Effector memory CD8-positive, alpha-beta T cell (primary cell): ENCODE measurements at regions not wholly inside any gene's neighbourhood (a gene's known extent, or its start where the extent isn't known, plus 50 kb on each side); places are given as distances from the start of the nearest gene placed in this dataset.

Experiments used
- ATAC-seq: fragments of 150-1000 bp; cut with Tn5 transposase; replicated peaks from 2 replicates; pipeline ENCODE4 v1.10.0; 2021; ENCODE audit warnings: mild to moderate bottlenecking, moderate library complexity
- DNase-seq, 3 experiments: peaks; one replicate each; pipeline ENCODE4 v3.0.0; 2021
- H3K27ac Mint-ChIP-seq, 2 donors: one replicate each; pipeline ENCODE4 v1.8.0; 2022; ENCODE audit warnings: mild to moderate bottlenecking in 2 of 2, mixed read lengths in 2 of 2, moderate library complexity in 2 of 2
- H3K27me3 Mint-ChIP-seq, 2 donors: one replicate each; pipeline ENCODE4 v1.8.0; 2022; ENCODE audit warnings: mixed read lengths in 2 of 2
- H3K36me3 Mint-ChIP-seq: one replicate; pipeline ENCODE4 v1.8.0; 2022; ENCODE audit warnings: mild to moderate bottlenecking, moderate library complexity, mixed read lengths; ENCODE audit not compliant: insufficient read depth
- H3K4me1 Mint-ChIP-seq, 2 donors: one replicate each; pipeline ENCODE4 v1.8.0; 2022; ENCODE audit warnings: low read depth in 2 of 2, mixed read lengths in 2 of 2
- H3K4me3 Mint-ChIP-seq, 2 donors: one replicate each; pipeline ENCODE4 v1.8.0; 2022; ENCODE audit warnings: mild to moderate bottlenecking in 2 of 2, mixed read lengths in 2 of 2, moderate library complexity in 2 of 2
- H3K9me3 Mint-ChIP-seq, 2 donors: one replicate each; pipeline ENCODE4 v1.8.0; 2022; ENCODE audit warnings: mixed read lengths in 2 of 2

- DNase-seq (no peak), ATAC-seq (no peak)
- Mint-ChIP-seq H3K27ac (no peak overlapping the region), H3K9me3 (peaks cover 3 to 7% of the 10 kb centered on the region in 2 donors), H3K36me3 (no peaks in the 10 kb centered on the region), H3K4me3 (no peak overlapping the region), H3K27me3 (no peaks in the 10 kb centered on the region), H3K4me1 (no peaks in the 10 kb centered on the region)
These were observed 1398.6 kb downstream of the MRPL39 start for GRCh38 chr21:24208562-24209260.

DNA sequence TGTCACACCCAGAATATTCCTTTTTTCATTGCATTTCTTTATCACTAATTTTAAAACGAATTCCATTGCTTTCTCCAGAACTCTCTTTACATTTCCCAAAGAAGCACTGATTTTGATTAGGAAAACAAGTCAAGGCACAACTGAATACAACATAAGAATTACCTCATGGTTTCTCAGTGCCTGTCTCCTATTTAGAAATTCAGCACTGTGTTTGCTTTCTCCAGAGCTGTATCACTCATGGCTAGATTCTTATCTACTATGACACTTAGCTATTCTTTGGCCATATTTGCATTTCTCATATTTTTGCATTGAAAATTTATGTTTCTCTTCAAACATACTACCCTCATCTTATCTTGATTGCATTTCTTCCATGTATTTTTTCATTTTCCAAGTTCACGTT, 1402.0 kb downstream of the MRPL39 start:
- no peaks in the 10 kb centered on the region for H3K36me3 Mint-ChIP-seq
- H3K9me3 Mint-ChIP-seq, result peaks cover 0 to 7% of the 10 kb centered on the region in 2 donors
- no peak overlapping the region for H3K4me3 Mint-ChIP-seq
- no peak overlapping the region for H3K27ac Mint-ChIP-seq
- H3K27me3 Mint-ChIP-seq, result no peaks in the 10 kb centered on the region
- no peaks in the 10 kb centered on the region for H3K4me1 Mint-ChIP-seq
- no peak for DNase-seq
- no peak for ATAC-seq

GRCh38 chr21:24204641-24205040, 1402.6 kb downstream of the MRPL39 start:
- DNase-seq, result no peak
- no peak for ATAC-seq
- Mint-ChIP-seq H3K4me1 (no peaks in the 10 kb centered on the region), H3K27me3 (no peaks in the 10 kb centered on the region), H3K36me3 (no peaks in the 10 kb centered on the region), H3K4me3 (no peak overlapping the region), H3K9me3 (peaks cover 0 to 5% of the 10 kb centered on the region in 2 donors), H3K27ac (no peak overlapping the region)

DNA sequence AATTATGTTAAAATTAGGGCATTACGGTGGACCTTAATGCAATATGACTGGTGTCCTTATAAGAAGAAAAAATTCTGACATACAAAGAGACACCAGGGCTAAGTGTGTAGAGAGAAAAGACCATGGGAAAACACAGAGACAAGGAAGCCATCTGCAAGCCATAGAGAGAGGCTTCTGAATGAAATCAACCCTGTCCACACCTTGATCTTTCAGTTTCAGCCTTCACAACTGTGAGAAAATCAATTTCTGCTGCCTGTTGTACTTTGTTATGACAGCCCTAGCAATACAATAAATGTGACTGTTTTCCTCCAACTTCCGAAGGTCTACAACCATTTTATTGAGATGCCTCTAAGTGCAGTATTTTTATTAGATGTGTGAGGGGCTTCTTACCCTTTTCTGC, 1407.2 kb downstream of the MRPL39 start:
- H3K4me1 Mint-ChIP-seq, result no peaks in the 10 kb centered on the region
- H3K36me3 Mint-ChIP-seq, result no peaks in the 10 kb centered on the region
- no peak overlapping the region for H3K4me3 Mint-ChIP-seq
- no peaks in the 10 kb centered on the region for H3K27me3 Mint-ChIP-seq
- no peak for ATAC-seq
- H3K9me3 Mint-ChIP-seq, result peaks cover 0 to 2% of the 10 kb centered on the region in 2 donors
- no peak for DNase-seq
- no peak overlapping the region for H3K27ac Mint-ChIP-seq

GRCh38 chr21:24197923-24198322, 1409.4 kb downstream of the MRPL39 start:
- DNase-seq, result no peak
- no peaks in the 10 kb centered on the region for H3K36me3 Mint-ChIP-seq
- H3K27ac Mint-ChIP-seq, result no peak overlapping the region
- no peaks in the 10 kb centered on the region for H3K4me1 Mint-ChIP-seq
- no peak overlapping the region for H3K4me3 Mint-ChIP-seq
- ATAC-seq, result no peak
- H3K27me3 Mint-ChIP-seq, result no peaks in the 10 kb centered on the region
- peaks cover 4 to 5% of the 10 kb centered on the region in 2 donors for H3K9me3 Mint-ChIP-seq

DNA sequence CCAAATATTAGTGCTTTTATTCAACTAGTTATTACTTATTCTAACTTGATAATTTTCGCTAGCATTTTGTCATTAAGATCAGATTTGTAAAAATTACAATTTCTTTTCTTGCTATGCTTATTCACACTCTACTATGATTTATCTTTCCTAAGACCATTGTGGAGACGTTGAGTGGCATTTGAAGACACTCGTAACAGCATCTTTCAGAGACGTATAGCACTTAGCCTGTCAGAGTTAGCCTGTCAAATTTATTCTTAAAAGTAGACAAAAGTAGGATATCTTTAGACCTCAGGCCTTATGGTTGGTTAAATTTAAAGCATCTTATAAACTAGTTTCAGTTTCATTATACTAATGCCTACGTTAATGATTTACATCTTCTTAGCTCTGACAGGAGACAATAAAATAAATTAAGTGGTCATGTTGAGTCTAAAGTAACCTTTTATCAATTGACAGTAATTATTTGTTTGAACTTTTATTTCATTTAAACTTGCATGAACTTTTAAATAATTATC, 1410.1 kb downstream of the MRPL39 start:
- H3K27ac Mint-ChIP-seq, result no peak overlapping the region
- H3K4me3 Mint-ChIP-seq, result no peak overlapping the region
- DNase-seq (no peak), ATAC-seq (no peak)
- H3K27me3 Mint-ChIP-seq, result no peaks in the 10 kb centered on the region
- no peaks in the 10 kb centered on the region for H3K36me3 Mint-ChIP-seq
- H3K9me3 Mint-ChIP-seq, result peaks cover 6 to 8% of the 10 kb centered on the region in 2 donors
- H3K4me1 Mint-ChIP-seq, result no peaks in the 10 kb centered on the region

DNA sequence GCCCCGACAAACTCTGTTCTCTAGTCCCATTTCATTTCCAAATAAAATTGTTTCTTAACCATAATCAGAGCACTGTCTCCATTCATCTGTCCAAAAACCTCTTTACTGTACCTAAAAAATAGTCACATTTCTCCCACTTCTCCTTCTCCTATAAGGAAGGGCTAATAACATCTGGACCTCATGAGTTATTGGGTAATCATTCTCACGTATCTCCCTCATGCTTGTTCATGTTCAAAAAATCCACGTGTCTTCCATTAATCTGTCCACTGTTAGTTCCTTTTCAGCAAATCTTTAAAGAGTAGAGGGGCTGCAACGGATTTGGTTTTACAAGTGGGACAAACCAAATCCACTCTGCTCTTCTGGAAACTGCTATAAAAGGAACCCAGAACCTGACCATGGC, 1418.8 kb downstream of the MRPL39 start:
- Mint-ChIP-seq H3K4me3 (no peak overlapping the region), H3K27me3 (no peaks in the 10 kb centered on the region), H3K9me3 (peaks cover 12 to 17% of the 10 kb centered on the region in 2 donors), H3K36me3 (no peaks in the 10 kb centered on the region), H3K27ac (no peak overlapping the region), H3K4me1 (no peaks in the 10 kb centered on the region)
- ATAC-seq, result no peak
- DNase-seq, result no peak

DNA sequence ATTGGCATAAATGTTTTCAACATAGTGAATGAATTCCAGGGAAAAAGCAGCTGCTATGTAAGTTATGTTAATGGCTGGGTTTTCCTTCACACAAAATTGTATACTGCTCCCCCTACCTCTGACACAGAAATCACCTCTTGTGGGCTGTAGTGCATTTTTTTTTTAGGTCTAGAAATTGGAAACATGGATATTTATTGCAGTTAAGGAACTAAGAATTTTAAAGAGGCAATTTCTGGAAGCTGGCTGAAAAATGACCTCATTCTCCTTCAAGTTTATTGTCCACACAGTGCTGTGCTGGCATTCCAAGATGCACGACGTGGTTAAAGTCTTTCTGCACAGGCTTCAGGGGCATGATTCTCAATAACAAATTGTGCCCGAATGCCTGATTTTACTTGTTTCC, 1424.2 kb downstream of the MRPL39 start:
- no peak overlapping the region for H3K4me3 Mint-ChIP-seq
- H3K9me3 Mint-ChIP-seq, result peaks cover 2 to 8% of the 10 kb centered on the region in 2 donors
- H3K27me3 Mint-ChIP-seq, result no peaks in the 10 kb centered on the region
- ATAC-seq (no peak), DNase-seq (no peak)
- no peak overlapping the region for H3K27ac Mint-ChIP-seq
- H3K4me1 Mint-ChIP-seq, result no peaks in the 10 kb centered on the region
- no peaks in the 10 kb centered on the region for H3K36me3 Mint-ChIP-seq

DNA sequence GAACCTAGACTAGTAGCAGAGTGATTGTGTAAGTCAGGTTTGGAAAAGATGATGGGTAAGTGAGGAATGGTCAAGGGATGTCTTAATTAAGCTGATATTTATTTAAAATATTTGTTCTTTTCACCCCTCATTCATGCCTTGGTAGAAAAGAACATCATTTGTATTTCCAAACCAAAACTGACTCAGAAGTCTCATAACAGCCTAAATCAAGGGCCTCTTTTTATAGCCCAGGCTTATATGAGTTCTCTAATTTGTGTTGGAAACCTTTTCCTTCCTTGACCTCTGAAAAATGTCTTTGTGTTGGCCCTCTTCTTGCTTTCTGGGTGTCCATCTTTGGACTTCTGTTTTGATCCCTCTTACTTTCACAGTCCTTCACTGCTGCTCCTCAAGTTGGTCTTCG, 1428.2 kb downstream of the MRPL39 start:
- ATAC-seq (no peak), DNase-seq (no peak)
- H3K27ac Mint-ChIP-seq, result no peak overlapping the region
- peaks cover 0 to 8% of the 10 kb centered on the region in 2 donors for H3K9me3 Mint-ChIP-seq
- no peaks in the 10 kb centered on the region for H3K36me3 Mint-ChIP-seq
- H3K4me3 Mint-ChIP-seq, result no peak overlapping the region
- no peaks in the 10 kb centered on the region for H3K27me3 Mint-ChIP-seq
- no peaks in the 10 kb centered on the region for H3K4me1 Mint-ChIP-seq

DNA sequence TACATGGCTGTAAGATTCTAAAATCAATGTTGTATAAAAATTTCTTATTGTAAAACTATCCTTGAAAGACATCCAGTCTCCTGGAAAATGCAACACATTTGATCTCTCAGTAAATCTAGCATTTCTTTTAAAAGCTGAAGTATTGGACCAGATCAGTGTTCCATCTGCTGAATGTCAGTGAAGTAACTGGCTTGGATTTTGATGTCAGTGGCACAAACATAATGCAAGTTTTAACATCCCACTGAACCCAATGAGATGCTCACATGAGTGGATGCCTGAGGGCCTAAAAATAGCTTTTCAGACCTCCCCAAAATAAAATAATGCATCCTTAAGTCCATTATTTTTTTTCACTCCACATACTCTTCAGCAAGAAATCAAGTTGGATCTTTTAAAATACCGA, 1432.2 kb downstream of the MRPL39 start:
- Mint-ChIP-seq H3K27ac (no peak overlapping the region), H3K9me3 (peaks cover 0 to 8% of the 10 kb centered on the region in 2 donors), H3K27me3 (no peaks in the 10 kb centered on the region), H3K4me1 (no peaks in the 10 kb centered on the region), H3K36me3 (no peaks in the 10 kb centered on the region), H3K4me3 (no peak overlapping the region)
- DNase-seq (no peak), ATAC-seq (no peak)

- no peak overlapping the region for H3K4me3 Mint-ChIP-seq
- ATAC-seq, result no peak
- H3K27me3 Mint-ChIP-seq, result no peaks in the 10 kb centered on the region
- DNase-seq, result no peak
- H3K27ac Mint-ChIP-seq, result no peak overlapping the region
- H3K9me3 Mint-ChIP-seq, result peaks cover 0 to 4% of the 10 kb centered on the region in 2 donors
- no peaks in the 10 kb centered on the region for H3K36me3 Mint-ChIP-seq
- H3K4me1 Mint-ChIP-seq, result no peaks in the 10 kb centered on the region
These were observed 1435.5 kb downstream of the MRPL39 start for GRCh38 chr21:24171736-24172135.

DNA sequence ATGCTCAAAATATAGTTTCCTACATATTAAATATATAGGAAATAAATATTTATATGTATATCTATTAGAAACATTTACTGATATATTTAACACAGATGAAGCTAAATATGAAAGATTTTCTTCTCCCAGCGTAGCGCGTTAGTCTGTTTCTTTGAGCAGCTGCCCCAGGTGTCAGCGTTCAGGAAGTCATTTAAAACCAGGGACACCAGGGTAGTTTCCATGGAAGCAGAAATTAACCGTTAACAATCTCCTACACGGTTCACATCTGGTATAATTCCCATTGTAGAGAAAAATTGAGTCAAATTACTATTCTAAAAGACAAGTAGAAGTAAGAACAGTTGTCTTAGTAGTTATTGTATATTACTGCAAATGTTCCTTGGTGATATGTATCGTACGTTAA, 1443.7 kb downstream of the MRPL39 start:
- Mint-ChIP-seq H3K27me3 (no peaks in the 10 kb centered on the region), H3K9me3 (peaks cover 0 to 6% of the 10 kb centered on the region in 2 donors), H3K27ac (no peak overlapping the region), H3K36me3 (no peaks in the 10 kb centered on the region), H3K4me1 (no peaks in the 10 kb centered on the region), H3K4me3 (no peak overlapping the region)
- no peak for ATAC-seq
- DNase-seq, result no peak

DNA sequence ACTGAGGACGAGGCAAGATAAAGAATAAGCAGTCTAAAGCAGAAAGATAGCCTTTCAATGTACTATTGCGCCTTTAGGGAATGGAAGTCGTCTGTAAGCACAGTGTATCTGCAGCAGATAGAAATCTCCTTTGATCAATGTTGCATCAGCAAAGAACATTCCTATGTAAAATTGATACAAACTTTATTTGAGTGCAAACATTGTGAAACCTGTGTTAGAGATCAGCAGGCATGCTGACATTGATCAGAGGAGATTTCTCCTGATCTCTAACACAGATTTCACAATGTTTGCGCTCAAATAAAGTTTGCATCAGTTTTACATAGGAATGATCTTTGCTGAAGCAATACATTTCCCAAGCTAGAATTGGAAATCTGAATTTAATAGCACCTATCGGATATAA, 1446.8 kb downstream of the MRPL39 start:
- no peaks in the 10 kb centered on the region for H3K4me1 Mint-ChIP-seq
- DNase-seq, result no peak
- peaks cover 0 to 2% of the 10 kb centered on the region in 2 donors for H3K9me3 Mint-ChIP-seq
- H3K36me3 Mint-ChIP-seq, result no peaks in the 10 kb centered on the region
- H3K27me3 Mint-ChIP-seq, result no peaks in the 10 kb centered on the region
- ATAC-seq, result no peak
- no peak overlapping the region for H3K4me3 Mint-ChIP-seq
- no peak overlapping the region for H3K27ac Mint-ChIP-seq

GRCh38 chr21:24153137-24153536, 1454.1 kb downstream of the MRPL39 start:
- ATAC-seq (no peak), DNase-seq (no peak)
- peaks cover 0 to 6% of the 10 kb centered on the region in 2 donors for H3K9me3 Mint-ChIP-seq
- no peak overlapping the region for H3K27ac Mint-ChIP-seq
- no peaks in the 10 kb centered on the region for H3K4me1 Mint-ChIP-seq
- peaks cover 3% of the 10 kb centered on the region for H3K36me3 Mint-ChIP-seq
- no peaks in the 10 kb centered on the region for H3K27me3 Mint-ChIP-seq
- no peak overlapping the region for H3K4me3 Mint-ChIP-seq
